Esophagus muscularis mucosa (tissue), 4 donors: ENCODE measurements at regions not wholly inside any gene's neighbourhood (a gene's known extent, or its start where the extent isn't known, plus 50 kb on each side); places are given as distances from the start of the nearest gene placed in this dataset.

Source experiments
- DNase-seq: peaks from one replicate; pipeline ENCODE4 v3.0.0-alpha.2; 2017; ENCODE audit errors: extremely low spot score
- H3K27ac ChIP-seq, 4 donors: fragments of 200-600 bp; sonication (generic); replicated peaks in 1 of 4; 1 replicate in 3 of 4; 2 replicates in 1 of 4; pipeline ENCODE4 v1.5.1; 2016 to 2019; ENCODE audit warnings: mild to moderate bottlenecking in 1 of 4
- H3K27me3 ChIP-seq, 4 donors: fragments of 200-600 bp; sonication (generic); one replicate each; pipeline versions ENCODE4 v1.5.1 to v1.6.0; 2016 to 2019
- H3K36me3 ChIP-seq, 4 donors: fragments of 200-600 bp; sonication (generic); one replicate each; pipeline ENCODE4 v1.5.1; 2016 to 2019
- H3K4me1 ChIP-seq, 4 donors: fragments of 200-600 bp; sonication (generic); one replicate each; pipeline ENCODE4 v1.5.1; 2016 to 2019
- H3K4me3 ChIP-seq, 4 donors: fragments of 200-600 bp; sonication (generic); 1 replicate in 2 of 4; 2 replicates in 2 of 4; pipeline ENCODE4 v1.5.1; 2016 to 2019; ENCODE audit warnings: mild to moderate bottlenecking in 4 of 4, moderate library complexity in 1 of 4
- H3K9me3 ChIP-seq, 4 donors: fragments of 200-600 bp; sonication (generic); 1 replicate in 3 of 4; 2 replicates in 1 of 4; pipeline ENCODE4 v1.5.1; 2016 to 2019
- CTCF ChIP-seq, 3 experiments: fragments of 200-600 bp in 2 of 3; fragments of 450-650 bp in 1 of 3; sonication (generic) in 2 of 3; IDR thresholded peaks; one replicate each; pipeline ENCODE4 v1.5.1; 2017 to 2019; ENCODE audit warnings: antibody characterized with exemption in 3 of 3, mild to moderate bottlenecking in 2 of 3, moderate library complexity in 1 of 3
- EP300 ChIP-seq: sonication (generic); formaldehyde crosslinking; IDR thresholded peaks from one replicate; pipeline ENCODE4 v1.6.1; 2017; ENCODE audit warnings: antibody characterized with exemption
- POLR2A ChIP-seq: fragments of 450-650 bp; IDR thresholded peaks from one replicate; pipeline ENCODE4 v1.6.1; 2017; ENCODE audit warnings: antibody characterized with exemption, moderate library complexity, mild to moderate bottlenecking, low read depth
- POLR2AphosphoS5 ChIP-seq, 2 donors: sonication (generic); formaldehyde crosslinking; IDR thresholded peaks; one replicate each; pipeline ENCODE4 v1.6.1; 2017; ENCODE audit warnings: antibody characterized with exemption in 2 of 2
- WGBS: methylation state at CpG from one replicate; pipeline ENCODE4 v1.1.5; 2018; 5-methylcytosine and 5-hydroxymethylcytosine counted together
- intact Hi-C: fragments of 100-400 bp; cut with DNase I; formaldehyde crosslinking; loops from one replicate; pipeline ENCODE4 v1.15.1; 2023

- Histone ChIP-seq H3K27ac (no peak overlapping the region), H3K9me3 (no peaks in the 10 kb centered on the region), H3K36me3 (no peaks in the 10 kb centered on the region), H3K4me3 (no peak overlapping the region), H3K4me1 (no peaks in the 10 kb centered on the region), H3K27me3 (no peaks in the 10 kb centered on the region)
- WGBS: 87% methylated on average over 2 of the region's 2 CpGs
- intact Hi-C loops: no loop called here
- no peak for DNase-seq
- TF ChIP-seq POLR2AphosphoS5 (IDR thresholded peaks at IDR 0.05) (no peak), POLR2A (no peak), EP300 (no peak), CTCF (IDR thresholded peaks at IDR 0.05) (no peak)
Measured at GRCh38 chr1:118262865-118263264, 77.8 kb upstream of the SPAG17 start.

GRCh38 chr1:118258975-118259374 is 73.9 kb upstream of the SPAG17 start:
- Histone ChIP-seq H3K27ac (no peak overlapping the region), H3K9me3 (no peaks in the 10 kb centered on the region), H3K4me1 (no peaks in the 10 kb centered on the region), H3K4me3 (no peak overlapping the region), H3K36me3 (no peaks in the 10 kb centered on the region), H3K27me3 (no peaks in the 10 kb centered on the region)
- intact Hi-C loops: no loop called here
- TF ChIP-seq POLR2A (no peak), POLR2AphosphoS5 (IDR thresholded peaks at IDR 0.05) (no peak), CTCF (IDR thresholded peaks at IDR 0.05) (no peak)
- 86% methylated on average over 6 of the region's 8 CpGs for WGBS
- DNase-seq: no peak

GRCh38 chr1:118257946-118258345 is 72.9 kb upstream of the SPAG17 start:
- Histone ChIP-seq H3K27me3 (no peaks in the 10 kb centered on the region), H3K36me3 (no peaks in the 10 kb centered on the region), H3K4me3 (no peak overlapping the region), H3K4me1 (no peaks in the 10 kb centered on the region), H3K27ac (no peak overlapping the region), H3K9me3 (no peaks in the 10 kb centered on the region)
- intact Hi-C loops: no loop called here
- TF ChIP-seq POLR2AphosphoS5 (IDR thresholded peaks at IDR 0.05) (no peak), EP300 (no peak), CTCF (IDR thresholded peaks at IDR 0.05) (no peak), POLR2A (no peak)
- no peak for DNase-seq

GRCh38 chr1:118254491-118255425 is 69.7 kb upstream of the SPAG17 start:
- no peak overlapping the region for H3K4me3 ChIP-seq
- DNase-seq: no peak
- 91% methylated on average over 4 of the region's 4 CpGs for WGBS
- no peak for TF ChIP-seq POLR2AphosphoS5 (IDR thresholded peaks at IDR 0.05)
- no peak for TF ChIP-seq EP300
- no peak for TF ChIP-seq CTCF (IDR thresholded peaks at IDR 0.05)
- TF ChIP-seq POLR2A: no peak
- H3K4me1 ChIP-seq: no peaks in the 10 kb centered on the region
- intact Hi-C loops: no loop called here
- no peaks in the 10 kb centered on the region for H3K36me3 ChIP-seq
- no peaks in the 10 kb centered on the region for H3K27me3 ChIP-seq
- no peak overlapping the region for H3K27ac ChIP-seq
- H3K9me3 ChIP-seq: no peaks in the 10 kb centered on the region

- Histone ChIP-seq H3K27ac (no peak overlapping the region), H3K36me3 (no peaks in the 10 kb centered on the region), H3K4me3 (no peak overlapping the region), H3K4me1 (no peaks in the 10 kb centered on the region), H3K27me3 (no peaks in the 10 kb centered on the region), H3K9me3 (no peaks in the 10 kb centered on the region)
- WGBS: 79% methylated on average over 2 of the region's 2 CpGs
- intact Hi-C loops: no loop called here
- DNase-seq: no peak
- no peak for TF ChIP-seq CTCF (IDR thresholded peaks at IDR 0.05)
- TF ChIP-seq POLR2AphosphoS5 (IDR thresholded peaks at IDR 0.05): no peak
- TF ChIP-seq POLR2A: no peak
- TF ChIP-seq EP300: no peak
Measured at GRCh38 chr1:118254001-118254400, 69.0 kb upstream of the SPAG17 start.
